Fibroblast of lung (primary cell): ENCODE measurements at regions not wholly inside any gene's neighbourhood (a gene's known extent, or its start where the extent isn't known, plus 50 kb on each side); places are given as distances from the start of the nearest gene placed in this dataset.

ENCODE experiments used
- DNase-seq, 2 donors: peaks; one replicate each; pipeline versions ENCODE4 v3.0.0 to v3.0.0-alpha.2; 2010; ENCODE audit warnings: low read depth in 2 of 2
- H2AFZ ChIP-seq: 2 replicates; pipeline ENCODE4 v1.5.1; 2012; ENCODE audit warnings: low read length, control low read depth, inconsistent platforms
- H3K27ac ChIP-seq: 2 replicates; pipeline ENCODE4 v1.5.1; 2011; ENCODE audit warnings: low read length, control low read depth; ENCODE audit not compliant: insufficient read depth
- H3K27me3 ChIP-seq: 2 replicates; pipeline ENCODE4 v1.5.1; 2011; ENCODE audit warnings: mild to moderate bottlenecking, low read length; ENCODE audit not compliant: control insufficient read depth, insufficient read depth
- H3K36me3 ChIP-seq: 2 replicates; pipeline ENCODE4 v1.5.1; 2011; ENCODE audit warnings: low read length; ENCODE audit not compliant: control insufficient read depth, insufficient read depth
- H3K4me1 ChIP-seq: 2 replicates; pipeline ENCODE4 v1.5.1; 2011; ENCODE audit warnings: low read length; ENCODE audit not compliant: control insufficient read depth, insufficient read depth; ENCODE audit errors: extremely low read depth
- H3K4me2 ChIP-seq: 2 replicates; pipeline ENCODE4 v1.5.1; 2011; ENCODE audit warnings: low read length, control low read depth; ENCODE audit not compliant: insufficient read depth; ENCODE audit errors: extremely low read depth
- H3K4me3 ChIP-seq, 4 experiments: fragments of 200-600 bp in 1 of 4; sonication (generic) in 1 of 4; replicated peaks in 1 of 4; 2 replicates each; pipeline ENCODE4 v1.5.1; 2011 to 2016; ENCODE audit warnings: low read length in 4 of 4, low read depth in 3 of 4, mild to moderate bottlenecking in 3 of 4, control low read depth in 2 of 4, inconsistent platforms in 1 of 4, mixed read lengths in 1 of 4; ENCODE audit not compliant: insufficient read depth in 1 of 4; ENCODE audit errors: control extremely low read depth in 1 of 4
- H3K79me2 ChIP-seq: 2 replicates; pipeline ENCODE4 v1.5.1; 2012; ENCODE audit warnings: mild to moderate bottlenecking, low read length, inconsistent platforms; ENCODE audit not compliant: control insufficient read depth, insufficient read depth
- H3K9ac ChIP-seq: 2 replicates; pipeline ENCODE4 v1.5.1; 2011; ENCODE audit warnings: mild to moderate bottlenecking, low read length, control low read depth; ENCODE audit not compliant: insufficient read depth
- H3K9me3 ChIP-seq: 2 replicates; pipeline ENCODE4 v1.5.1; 2012; ENCODE audit warnings: low read depth, low read length; ENCODE audit not compliant: control insufficient read depth, insufficient read depth
- H4K20me1 ChIP-seq: 2 replicates; pipeline ENCODE4 v1.5.1; 2011; ENCODE audit warnings: low read length; ENCODE audit not compliant: control insufficient read depth, insufficient read depth; ENCODE audit errors: extremely low read depth
- EZH2 ChIP-seq: IDR thresholded peaks from 2 replicates; pipeline ENCODE4 v1.5.1; 2012; ENCODE audit warnings: low read length, control low read depth, mild to moderate bottlenecking; ENCODE audit errors: missing control alignments
- TF ChIP-seq, protein P1 (sequence below), 2 donors: IDR thresholded peaks in 1 of 2; conservative IDR thresholded peaks in 1 of 2; 1 replicate in 1 of 2; 2 replicates in 1 of 2; pipeline ENCODE4 v1.5.1; 2011 to 2012; ENCODE audit warnings: low read length in 2 of 2, control low read depth in 1 of 2, inconsistent platforms in 1 of 2, low read depth in 1 of 2, mild to moderate bottlenecking in 1 of 2

DNA sequence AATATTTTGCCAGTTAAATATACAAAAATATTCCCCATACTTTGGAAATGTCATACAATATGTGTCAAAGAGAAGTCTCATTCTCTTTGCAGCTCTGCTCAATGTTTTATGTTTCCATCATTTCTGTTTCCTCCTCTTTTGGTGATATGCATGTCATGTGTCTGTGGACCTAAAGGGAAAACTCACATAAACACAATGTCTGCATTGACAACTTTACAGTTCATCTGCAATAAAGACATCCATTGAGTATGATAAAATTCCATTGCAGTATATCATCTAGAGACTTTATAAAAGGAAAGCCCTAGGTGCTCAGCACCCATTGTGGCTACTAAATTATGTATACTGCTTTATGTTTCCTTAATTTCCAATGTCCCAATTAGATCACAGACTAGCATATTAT, 461.3 kb upstream of the FAT3 start:
- Histone ChIP-seq H3K9me3 (no peaks in the 10 kb centered on the region), H3K4me2 (no peak overlapping the region), H2AFZ (no peak overlapping the region), H4K20me1 (no peaks in the 10 kb centered on the region), H3K79me2 (no peaks in the 10 kb centered on the region), H3K4me3 (no peak overlapping the region), H3K27me3 (no peaks in the 10 kb centered on the region), H3K4me1 (no peaks in the 10 kb centered on the region), H3K36me3 (no peaks in the 10 kb centered on the region), H3K27ac (no peak overlapping the region), H3K9ac (no peak overlapping the region)
- no peak for TF ChIP-seq EZH2
- TF ChIP-seq, protein P1, sequence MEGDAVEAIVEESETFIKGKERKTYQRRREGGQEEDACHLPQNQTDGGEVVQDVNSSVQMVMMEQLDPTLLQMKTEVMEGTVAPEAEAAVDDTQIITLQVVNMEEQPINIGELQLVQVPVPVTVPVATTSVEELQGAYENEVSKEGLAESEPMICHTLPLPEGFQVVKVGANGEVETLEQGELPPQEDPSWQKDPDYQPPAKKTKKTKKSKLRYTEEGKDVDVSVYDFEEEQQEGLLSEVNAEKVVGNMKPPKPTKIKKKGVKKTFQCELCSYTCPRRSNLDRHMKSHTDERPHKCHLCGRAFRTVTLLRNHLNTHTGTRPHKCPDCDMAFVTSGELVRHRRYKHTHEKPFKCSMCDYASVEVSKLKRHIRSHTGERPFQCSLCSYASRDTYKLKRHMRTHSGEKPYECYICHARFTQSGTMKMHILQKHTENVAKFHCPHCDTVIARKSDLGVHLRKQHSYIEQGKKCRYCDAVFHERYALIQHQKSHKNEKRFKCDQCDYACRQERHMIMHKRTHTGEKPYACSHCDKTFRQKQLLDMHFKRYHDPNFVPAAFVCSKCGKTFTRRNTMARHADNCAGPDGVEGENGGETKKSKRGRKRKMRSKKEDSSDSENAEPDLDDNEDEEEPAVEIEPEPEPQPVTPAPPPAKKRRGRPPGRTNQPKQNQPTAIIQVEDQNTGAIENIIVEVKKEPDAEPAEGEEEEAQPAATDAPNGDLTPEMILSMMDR (conservative IDR thresholded peaks at IDR 0.05 in 1 of 2, IDR thresholded peaks at IDR 0.05 in 1 of 2; ENCODE audit: low read depth in 1 of 2, low read length in 2 of 2) = no peak
- DNase-seq = no peak

DNA sequence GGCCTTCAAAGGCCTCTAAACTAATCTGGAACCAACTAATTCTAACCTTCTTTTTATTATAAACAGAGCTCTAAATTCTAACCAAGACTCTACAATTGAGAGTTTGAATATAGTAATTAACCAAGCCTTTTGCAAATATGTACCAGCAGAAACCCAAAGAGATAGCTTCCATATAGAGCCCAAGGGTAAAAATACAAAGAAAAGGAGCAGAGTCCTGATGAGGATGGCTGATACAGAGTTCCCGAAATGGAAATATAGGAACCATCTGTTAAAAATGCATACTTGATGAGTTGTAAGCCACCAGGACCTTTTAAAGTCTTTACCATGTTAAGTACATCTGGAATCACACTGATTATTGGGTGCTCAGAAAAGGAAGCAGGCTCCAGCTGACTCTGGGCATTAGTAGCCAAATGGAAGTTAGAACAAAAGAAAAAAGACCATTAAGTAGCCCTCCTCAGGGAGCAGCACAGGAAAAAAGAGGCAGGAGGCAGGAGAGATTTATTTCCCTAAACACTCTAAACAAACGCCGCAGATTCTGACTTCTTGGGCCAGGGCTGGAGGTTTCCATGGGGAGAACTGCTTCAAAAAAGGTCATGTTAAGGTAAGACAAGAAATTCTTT, 463.1 kb upstream of the FAT3 start:
- Histone ChIP-seq H3K9ac (no peak overlapping the region), H2AFZ (no peak overlapping the region), H3K4me2 (no peak overlapping the region), H3K4me3 (no peak overlapping the region), H3K27ac (no peak overlapping the region), H4K20me1 (no peaks in the 10 kb centered on the region), H3K27me3 (no peaks in the 10 kb centered on the region), H3K9me3 (no peaks in the 10 kb centered on the region), H3K36me3 (no peaks in the 10 kb centered on the region), H3K4me1 (no peaks in the 10 kb centered on the region), H3K79me2 (no peaks in the 10 kb centered on the region)
- TF ChIP-seq, protein P1 (conservative IDR thresholded peaks at IDR 0.05 in 1 of 2, IDR thresholded peaks at IDR 0.05 in 1 of 2; ENCODE audit: low read depth in 1 of 2, low read length in 2 of 2) = no peak
- no peak for TF ChIP-seq EZH2
- no peak for DNase-seq

DNA sequence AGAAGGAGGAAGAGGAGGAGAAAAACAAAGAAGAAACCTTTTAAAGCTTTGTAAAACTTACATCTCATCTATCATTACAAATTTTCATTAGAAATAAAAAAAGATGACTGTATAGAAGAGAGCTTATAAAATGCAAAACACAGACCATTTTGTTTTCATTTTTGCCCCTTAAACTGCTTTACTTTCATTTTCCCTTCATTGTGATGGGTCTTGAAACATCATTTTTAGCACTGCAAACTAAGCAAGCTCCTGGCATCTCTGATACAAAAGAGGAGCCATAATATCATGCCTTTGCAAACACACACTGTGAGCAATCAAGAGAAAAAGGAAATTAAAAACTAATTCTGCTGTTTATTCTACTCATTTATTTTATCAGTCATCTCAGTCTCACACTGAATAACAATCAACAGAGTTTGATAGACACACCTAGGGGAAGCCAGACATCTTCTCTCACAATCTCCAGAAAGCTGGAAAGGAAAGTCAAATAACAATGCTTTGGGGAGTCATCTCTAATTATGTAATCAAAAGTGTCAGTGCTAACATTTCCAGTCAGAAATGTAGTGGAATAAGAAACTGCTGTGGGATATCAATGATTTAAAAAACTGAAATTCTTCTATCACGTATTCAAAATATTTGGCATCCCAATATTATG, 467.7 kb upstream of the FAT3 start:
- H3K79me2 ChIP-seq = no peaks in the 10 kb centered on the region
- DNase-seq = no peak
- no peak for TF ChIP-seq EZH2
- TF ChIP-seq, protein P1 (conservative IDR thresholded peaks at IDR 0.05 in 1 of 2, IDR thresholded peaks at IDR 0.05 in 1 of 2; ENCODE audit: low read depth in 1 of 2, low read length in 2 of 2) = no peak
- H3K4me2 ChIP-seq = no peak overlapping the region
- no peak overlapping the region for H3K9ac ChIP-seq
- no peak overlapping the region for H3K27ac ChIP-seq
- no peak overlapping the region for H2AFZ ChIP-seq
- no peaks in the 10 kb centered on the region for H3K4me1 ChIP-seq
- no peaks in the 10 kb centered on the region for H3K9me3 ChIP-seq
- no peaks in the 10 kb centered on the region for H3K27me3 ChIP-seq
- H4K20me1 ChIP-seq = no peaks in the 10 kb centered on the region
- no peak overlapping the region for H3K4me3 ChIP-seq
- H3K36me3 ChIP-seq = no peaks in the 10 kb centered on the region
